ENCODE measurements at regions not wholly inside any gene's neighbourhood (a gene's known extent, or its start where the extent isn't known, plus 50 kb on each side); places are given as distances from the start of the nearest gene placed in this dataset.
A peak's percentile ranks its signal among the peaks of the same experiment; 100 is the strongest.

GRCh38 chr5:54778783-54779182, 206.6 kb downstream of the ESM1 start:
- DNase-seq (ENCODE audit: low read depth in 1 of 2, low spot score in 1 of 2), result no peak
- H3K4me3 ChIP-seq, result no peak overlapping the region
- H3K9me3 ChIP-seq (ENCODE audit: low read depth), result no peaks in the 10 kb centered on the region
- H3K36me3 ChIP-seq, result no peaks in the 10 kb centered on the region
- no peak overlapping the region for H3K27ac ChIP-seq
- no peak for TF ChIP-seq CTCF (IDR thresholded peaks at IDR 0.05; ENCODE audit: low read depth, low read length)
- H3K4me1 ChIP-seq (ENCODE audit: low read depth), result no peaks in the 10 kb centered on the region
- no peaks in the 10 kb centered on the region for H3K27me3 ChIP-seq

GRCh38 chr5:54775645-54776044, 209.7 kb downstream of the ESM1 start:
- Histone ChIP-seq H3K4me3 (no peak overlapping the region), H3K27ac (no peak overlapping the region), H3K9me3 (ENCODE audit: low read depth) (no peaks in the 10 kb centered on the region), H3K27me3 (no peaks in the 10 kb centered on the region), H3K36me3 (no peaks in the 10 kb centered on the region), H3K4me1 (ENCODE audit: low read depth) (no peaks in the 10 kb centered on the region)
- no peak for DNase-seq (ENCODE audit: low read depth in 1 of 2, low spot score in 1 of 2)
- TF ChIP-seq CTCF (IDR thresholded peaks at IDR 0.05; ENCODE audit: low read depth, low read length), result no peak

GRCh38 chr5:54774281-54775170, 210.9 kb downstream of the ESM1 start:
- Histone ChIP-seq H3K36me3 (no peaks in the 10 kb centered on the region), H3K27me3 (no peaks in the 10 kb centered on the region), H3K9me3 (ENCODE audit: low read depth) (no peaks in the 10 kb centered on the region), H3K4me1 (ENCODE audit: low read depth) (no peaks in the 10 kb centered on the region), H3K27ac (no peak overlapping the region), H3K4me3 (no peak overlapping the region)
- TF ChIP-seq CTCF (IDR thresholded peaks at IDR 0.05; ENCODE audit: low read depth, low read length), result no peak
- DNase-seq (ENCODE audit: low read depth in 1 of 2, low spot score in 1 of 2), result peak in 1 of 2 donors; percentile 60

GRCh38 chr5:54772684-54773083, 212.7 kb downstream of the ESM1 start:
- Histone ChIP-seq H3K27ac (no peak overlapping the region), H3K36me3 (no peaks in the 10 kb centered on the region), H3K4me3 (no peak overlapping the region), H3K9me3 (ENCODE audit: low read depth) (no peaks in the 10 kb centered on the region), H3K4me1 (ENCODE audit: low read depth) (no peaks in the 10 kb centered on the region), H3K27me3 (no peaks in the 10 kb centered on the region)
- DNase-seq (ENCODE audit: low read depth in 1 of 2, low spot score in 1 of 2), result no peak
- TF ChIP-seq CTCF (IDR thresholded peaks at IDR 0.05; ENCODE audit: low read depth, low read length), result no peak

GRCh38 chr5:54772231-54772630, 213.2 kb downstream of the ESM1 start:
- H3K27me3 ChIP-seq, result no peaks in the 10 kb centered on the region
- H3K4me1 ChIP-seq (ENCODE audit: low read depth), result no peaks in the 10 kb centered on the region
- no peak for DNase-seq (ENCODE audit: low read depth in 1 of 2, low spot score in 1 of 2)
- no peak overlapping the region for H3K4me3 ChIP-seq
- H3K36me3 ChIP-seq, result no peaks in the 10 kb centered on the region
- no peak for TF ChIP-seq CTCF (IDR thresholded peaks at IDR 0.05; ENCODE audit: low read depth, low read length)
- no peak overlapping the region for H3K27ac ChIP-seq
- H3K9me3 ChIP-seq (ENCODE audit: low read depth), result no peaks in the 10 kb centered on the region

Measured in cardiac muscle cell (in vitro differentiated cells and primary cell).